Smooth muscle cell (in vitro differentiated cells): ENCODE measurements at regions not wholly inside any gene's neighbourhood (a gene's known extent, or its start where the extent isn't known, plus 50 kb on each side); places are given as distances from the start of the nearest gene placed in this dataset.

Experiments
- DNase-seq: peaks from one replicate; lab custom pipeline; 2025; ENCODE audit not compliant: unreplicated experiment; lab: John Stamatoyannopoulos, UW
- H2AFZ ChIP-seq: fragments of 200-600 bp; sonication (generic); 2 replicates; pipeline ENCODE4 v1.6.0; 2016; ENCODE audit warnings: antibody characterized with exemption, low read depth, mild to moderate bottlenecking
- H3F3A ChIP-seq: fragments of 200-600 bp; sonication (generic); 2 replicates; pipeline ENCODE4 v1.6.0; 2017; ENCODE audit warnings: antibody characterized with exemption, low read depth
- H3K27ac ChIP-seq: fragments of 200-600 bp; sonication (generic); 2 replicates; pipeline ENCODE4 v1.5.1; 2016; ENCODE audit warnings: low read depth, mild to moderate bottlenecking
- H3K27me3 ChIP-seq: fragments of 200-600 bp; sonication (generic); 2 replicates; pipeline ENCODE4 v1.6.1; 2016; ENCODE audit warnings: low read depth, mild to moderate bottlenecking
- H3K36me3 ChIP-seq: fragments of 200-600 bp; sonication (generic); 2 replicates; pipeline ENCODE4 v1.5.1; 2016; ENCODE audit warnings: low read depth
- H3K4me1 ChIP-seq: fragments of 200-600 bp; sonication (generic); 2 replicates; pipeline ENCODE4 v1.5.1; 2016; ENCODE audit warnings: low read depth
- H3K4me2 ChIP-seq: fragments of 200-600 bp; sonication (generic); 2 replicates; pipeline ENCODE4 v1.6.0; 2016; ENCODE audit warnings: mild to moderate bottlenecking
- H3K4me3 ChIP-seq: fragments of 200-600 bp; sonication (generic); 2 replicates; pipeline ENCODE4 v1.5.1; 2016; ENCODE audit warnings: mild to moderate bottlenecking
- H3K79me2 ChIP-seq: fragments of 200-600 bp; sonication (generic); 2 replicates; pipeline ENCODE4 v1.6.0; 2016; ENCODE audit warnings: low read depth, mild to moderate bottlenecking
- H3K9ac ChIP-seq: fragments of 200-600 bp; sonication (generic); 2 replicates; pipeline ENCODE4 v1.6.0; 2016; ENCODE audit warnings: low read depth
- H3K9me3 ChIP-seq: fragments of 200-600 bp; sonication (generic); replicated peaks from 2 replicates; pipeline ENCODE4 v1.5.1; 2016; ENCODE audit warnings: low read depth
- H4K20me1 ChIP-seq: fragments of 200-600 bp; sonication (generic); 2 replicates; pipeline ENCODE4 v1.6.0; 2016; ENCODE audit warnings: low read depth
- CTCF ChIP-seq: fragments of 200-600 bp; sonication (generic); IDR thresholded peaks from 2 replicates; pipeline ENCODE4 v1.5.1; 2017; ENCODE audit warnings: borderline replicate concordance, mild to moderate bottlenecking, antibody characterized with exemption; ENCODE audit not compliant: insufficient read depth, poor library complexity, severe bottlenecking
- WGBS: methylation state at CpG from one replicate; pipeline ENCODE4 v1.1.7; 2016; ENCODE audit warnings: low lambda C conversion rate; 5-methylcytosine and 5-hydroxymethylcytosine counted together

GRCh38 chr2:242035858-242036652 is 166.5 kb downstream of the RTP5 start:
- no peaks in the 10 kb centered on the region for H3F3A ChIP-seq
- H3K4me1 ChIP-seq = no peaks in the 10 kb centered on the region
- H3K9me3 ChIP-seq = no peaks in the 10 kb centered on the region
- no peaks in the 10 kb centered on the region for H3K79me2 ChIP-seq
- H3K9ac ChIP-seq = no peak overlapping the region
- TF ChIP-seq CTCF = no peak
- no peaks in the 10 kb centered on the region for H3K36me3 ChIP-seq
- WGBS = 88% methylated on average over 17 of the region's 17 CpGs
- no peak for DNase-seq
- H3K4me2 ChIP-seq = no peak overlapping the region
- no peak overlapping the region for H3K27ac ChIP-seq
- H4K20me1 ChIP-seq = no peaks in the 10 kb centered on the region
- no peak overlapping the region for H2AFZ ChIP-seq
- no peak overlapping the region for H3K4me3 ChIP-seq
- peaks cover 24% of the 10 kb centered on the region for H3K27me3 ChIP-seq

GRCh38 chr2:242036653-242036950 is 167.1 kb downstream of the RTP5 start:
- Histone ChIP-seq H3K4me2 (no peak overlapping the region), H2AFZ (no peak overlapping the region), H3K9ac (no peak overlapping the region), H3F3A (no peaks in the 10 kb centered on the region), H3K4me1 (no peaks in the 10 kb centered on the region), H4K20me1 (no peaks in the 10 kb centered on the region), H3K27ac (no peak overlapping the region), H3K9me3 (no peaks in the 10 kb centered on the region), H3K4me3 (no peak overlapping the region), H3K79me2 (no peaks in the 10 kb centered on the region), H3K36me3 (no peaks in the 10 kb centered on the region), H3K27me3 (peaks cover 24% of the 10 kb centered on the region)
- no peak for TF ChIP-seq CTCF
- DNase-seq = no peak
- WGBS = 88% methylated on average over 7 of the region's 7 CpGs

GRCh38 chr2:242038166-242038927 is 168.8 kb downstream of the RTP5 start:
- 85% methylated on average over 20 of the region's 20 CpGs for WGBS
- peaks cover 26% of the 10 kb centered on the region for H3K27me3 ChIP-seq

More at GRCh38 chr2:242038166-242038927, 168.8 kb downstream of the RTP5 start:
- no peak overlapping the region for H3K4me3 ChIP-seq
- H4K20me1 ChIP-seq = no peaks in the 10 kb centered on the region
- no peaks in the 10 kb centered on the region for H3K36me3 ChIP-seq
- H3K27ac ChIP-seq = no peak overlapping the region
- no peak overlapping the region for H2AFZ ChIP-seq
- H3K79me2 ChIP-seq = no peaks in the 10 kb centered on the region
- no peak for DNase-seq
- H3K9me3 ChIP-seq = no peaks in the 10 kb centered on the region
- no peaks in the 10 kb centered on the region for H3K4me1 ChIP-seq
- H3K9ac ChIP-seq = no peak overlapping the region
- H3F3A ChIP-seq = no peaks in the 10 kb centered on the region
- no peak for TF ChIP-seq CTCF
- no peak overlapping the region for H3K4me2 ChIP-seq
